HEK293 (cell line): ENCODE measurements at regions not wholly inside any gene's neighbourhood (a gene's known extent, or its start where the extent isn't known, plus 50 kb on each side); places are given as distances from the start of the nearest gene placed in this dataset.
A peak's percentile ranks its signal among the peaks of the same experiment; 100 is the strongest.

Experiments
- BCL11B ChIP-seq: fragments of 450-650 bp; formaldehyde crosslinking; IDR thresholded peaks from 2 replicates; pipeline ENCODE4 v1.5.1; 2016; ENCODE audit warnings: low read depth, missing biosample characterization, missing genetic modification characterization
- GLIS2 ChIP-seq: fragments of 450-650 bp; formaldehyde crosslinking; IDR thresholded peaks from 2 replicates; pipeline ENCODE4 v1.5.1; 2016; ENCODE audit warnings: missing biosample characterization, missing genetic modification characterization
- MYNN ChIP-seq: fragments of 450-650 bp; formaldehyde crosslinking; IDR thresholded peaks from 2 replicates; pipeline ENCODE4 v1.5.1; 2016; ENCODE audit warnings: missing biosample characterization, missing genetic modification characterization, borderline replicate concordance
- OVOL3 ChIP-seq: fragments of 450-650 bp; formaldehyde crosslinking; IDR thresholded peaks from 2 replicates; pipeline ENCODE4 v1.5.1; 2016; ENCODE audit warnings: missing biosample characterization, missing genetic modification characterization
- ZBTB1 ChIP-seq: fragments of 450-650 bp; formaldehyde crosslinking; IDR thresholded peaks from 2 replicates; pipeline ENCODE4 v1.5.1; 2016; ENCODE audit warnings: missing biosample characterization, missing genetic modification characterization
- ZBTB21 ChIP-seq: fragments of 450-650 bp; formaldehyde crosslinking; IDR thresholded peaks from 2 replicates; pipeline ENCODE4 v1.5.1; 2017; ENCODE audit warnings: missing biosample characterization, missing genetic modification characterization
- ZBTB48 ChIP-seq: fragments of 450-650 bp; formaldehyde crosslinking; IDR thresholded peaks from 2 replicates; pipeline ENCODE4 v1.5.1; 2016; ENCODE audit warnings: missing biosample characterization, missing genetic modification characterization
- ZEB2 ChIP-seq: fragments of 450-650 bp; formaldehyde crosslinking; IDR thresholded peaks from 2 replicates; pipeline ENCODE4 v1.5.1; 2016; ENCODE audit warnings: missing biosample characterization, missing genetic modification characterization
- ZNF10 ChIP-seq: fragments of 450-650 bp; formaldehyde crosslinking; IDR thresholded peaks from 2 replicates; pipeline ENCODE4 v1.5.1; 2017; ENCODE audit warnings: missing biosample characterization, missing genetic modification characterization
- ZNF132 ChIP-seq: fragments of 450-650 bp; formaldehyde crosslinking; IDR thresholded peaks from 2 replicates; pipeline ENCODE4 v1.5.1; 2017; ENCODE audit warnings: missing biosample characterization, missing genetic modification characterization, borderline replicate concordance
- ZNF184 ChIP-seq: fragments of 450-650 bp; IDR thresholded peaks from 2 replicates; pipeline ENCODE4 v1.5.1; 2018; ENCODE audit warnings: missing biosample characterization, mild to moderate bottlenecking, missing genetic modification characterization
- ZNF19 ChIP-seq: fragments of 450-650 bp; formaldehyde crosslinking; IDR thresholded peaks from 2 replicates; pipeline ENCODE4; 2016; ENCODE audit warnings: missing biosample characterization, missing genetic modification characterization, low read depth
- ZNF221 ChIP-seq: fragments of 450-650 bp; formaldehyde crosslinking; IDR thresholded peaks from 2 replicates; pipeline ENCODE4 v1.5.1; 2017; ENCODE audit warnings: missing biosample characterization, missing genetic modification characterization, borderline replicate concordance
- ZNF266 ChIP-seq: fragments of 450-650 bp; formaldehyde crosslinking; IDR thresholded peaks from 2 replicates; pipeline ENCODE4 v1.5.1; 2016; ENCODE audit warnings: missing biosample characterization, missing genetic modification characterization, low read depth
- ZNF37A ChIP-seq: fragments of 450-650 bp; IDR thresholded peaks from 2 replicates; pipeline ENCODE4 v1.5.1; 2018; ENCODE audit warnings: missing biosample characterization, missing genetic modification characterization
- ZNF391 ChIP-seq: fragments of 450-650 bp; formaldehyde crosslinking; IDR thresholded peaks from 2 replicates; pipeline ENCODE4 v1.5.1; 2016; ENCODE audit warnings: low read depth, missing biosample characterization, missing genetic modification characterization, borderline replicate concordance
- ZNF394 ChIP-seq: fragments of 450-650 bp; formaldehyde crosslinking; IDR thresholded peaks from 2 replicates; pipeline ENCODE4 v1.5.1; 2016; ENCODE audit warnings: missing biosample characterization, missing genetic modification characterization, mild to moderate bottlenecking, moderate library complexity, borderline replicate concordance
- ZNF398 ChIP-seq: fragments of 450-650 bp; formaldehyde crosslinking; IDR thresholded peaks from 2 replicates; pipeline ENCODE4 v1.5.1; 2017; ENCODE audit warnings: missing biosample characterization, missing genetic modification characterization
- ZNF449 ChIP-seq: fragments of 450-650 bp; formaldehyde crosslinking; IDR thresholded peaks from 2 replicates; pipeline ENCODE4 v1.5.1; 2017; ENCODE audit warnings: missing biosample characterization, mild to moderate bottlenecking, missing genetic modification characterization, moderate library complexity
- ZNF544 ChIP-seq: fragments of 450-650 bp; formaldehyde crosslinking; IDR thresholded peaks from 2 replicates; pipeline ENCODE4 v1.5.0; 2017; ENCODE audit warnings: missing biosample characterization, missing genetic modification characterization
- ZNF548 ChIP-seq: fragments of 450-650 bp; formaldehyde crosslinking; IDR thresholded peaks from 2 replicates; pipeline ENCODE4 v1.5.1; 2016; ENCODE audit warnings: missing biosample characterization, missing genetic modification characterization
- ZNF549 ChIP-seq: fragments of 450-650 bp; IDR thresholded peaks from 2 replicates; pipeline ENCODE4 v1.5.1; 2018; ENCODE audit warnings: missing biosample characterization, missing genetic modification characterization, mild to moderate bottlenecking, inconsistent platforms, moderate library complexity
- ZNF558 ChIP-seq: fragments of 450-650 bp; formaldehyde crosslinking; IDR thresholded peaks from 2 replicates; pipeline ENCODE4 v1.5.1; 2016; ENCODE audit warnings: missing biosample characterization, missing genetic modification characterization
- ZNF660 ChIP-seq: fragments of 450-650 bp; IDR thresholded peaks from 2 replicates; pipeline ENCODE4 v1.5.1; 2018; ENCODE audit warnings: missing biosample characterization, mild to moderate bottlenecking, missing genetic modification characterization
- ZNF664 ChIP-seq: fragments of 450-650 bp; formaldehyde crosslinking; IDR thresholded peaks from 2 replicates; pipeline ENCODE4 v1.5.1; 2016; ENCODE audit warnings: missing biosample characterization, missing genetic modification characterization
- ZNF677 ChIP-seq: fragments of 450-650 bp; IDR thresholded peaks from 2 replicates; pipeline ENCODE4 v1.5.0; 2018; ENCODE audit warnings: missing biosample characterization, mild to moderate bottlenecking, missing genetic modification characterization, moderate library complexity
- TF ChIP-seq, protein P1 (sequence below): fragments of 450-650 bp; formaldehyde crosslinking; IDR thresholded peaks from 2 replicates; pipeline ENCODE4 v1.5.1; 2016; ENCODE audit warnings: missing biosample characterization, missing genetic modification characterization, borderline replicate concordance
- TF ChIP-seq, protein P2 (sequence below): fragments of 450-650 bp; formaldehyde crosslinking; IDR thresholded peaks from 2 replicates; pipeline ENCODE4 v1.5.1; 2016; ENCODE audit warnings: missing biosample characterization, missing genetic modification characterization, low read depth
- TF ChIP-seq, protein P3 (sequence below): fragments of 450-650 bp; formaldehyde crosslinking; IDR thresholded peaks from 2 replicates; pipeline ENCODE4 v1.5.0; 2017; ENCODE audit warnings: missing biosample characterization, missing genetic modification characterization, borderline replicate concordance

DNA sequence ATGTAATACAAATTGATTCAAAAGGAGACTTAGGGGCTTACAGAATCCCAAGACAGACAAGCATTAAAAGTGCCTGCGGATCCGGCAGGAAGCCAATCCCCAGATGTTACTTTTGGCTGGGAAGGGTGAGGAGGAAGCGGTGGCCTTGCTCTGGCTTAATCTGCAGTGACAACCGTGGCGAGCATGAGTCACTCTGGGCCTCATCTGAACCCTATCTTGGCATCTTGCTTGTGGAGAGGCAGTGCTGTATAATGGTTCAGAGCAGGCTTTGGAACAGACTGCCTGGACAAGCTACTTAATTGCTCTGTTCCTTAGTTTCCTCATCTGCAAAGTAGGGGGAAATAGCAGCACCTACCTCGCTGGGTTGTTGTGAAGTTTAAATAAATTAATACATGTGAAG, 74.1 kb downstream of the XCL2 start (continued):
- TF ChIP-seq, protein P1, sequence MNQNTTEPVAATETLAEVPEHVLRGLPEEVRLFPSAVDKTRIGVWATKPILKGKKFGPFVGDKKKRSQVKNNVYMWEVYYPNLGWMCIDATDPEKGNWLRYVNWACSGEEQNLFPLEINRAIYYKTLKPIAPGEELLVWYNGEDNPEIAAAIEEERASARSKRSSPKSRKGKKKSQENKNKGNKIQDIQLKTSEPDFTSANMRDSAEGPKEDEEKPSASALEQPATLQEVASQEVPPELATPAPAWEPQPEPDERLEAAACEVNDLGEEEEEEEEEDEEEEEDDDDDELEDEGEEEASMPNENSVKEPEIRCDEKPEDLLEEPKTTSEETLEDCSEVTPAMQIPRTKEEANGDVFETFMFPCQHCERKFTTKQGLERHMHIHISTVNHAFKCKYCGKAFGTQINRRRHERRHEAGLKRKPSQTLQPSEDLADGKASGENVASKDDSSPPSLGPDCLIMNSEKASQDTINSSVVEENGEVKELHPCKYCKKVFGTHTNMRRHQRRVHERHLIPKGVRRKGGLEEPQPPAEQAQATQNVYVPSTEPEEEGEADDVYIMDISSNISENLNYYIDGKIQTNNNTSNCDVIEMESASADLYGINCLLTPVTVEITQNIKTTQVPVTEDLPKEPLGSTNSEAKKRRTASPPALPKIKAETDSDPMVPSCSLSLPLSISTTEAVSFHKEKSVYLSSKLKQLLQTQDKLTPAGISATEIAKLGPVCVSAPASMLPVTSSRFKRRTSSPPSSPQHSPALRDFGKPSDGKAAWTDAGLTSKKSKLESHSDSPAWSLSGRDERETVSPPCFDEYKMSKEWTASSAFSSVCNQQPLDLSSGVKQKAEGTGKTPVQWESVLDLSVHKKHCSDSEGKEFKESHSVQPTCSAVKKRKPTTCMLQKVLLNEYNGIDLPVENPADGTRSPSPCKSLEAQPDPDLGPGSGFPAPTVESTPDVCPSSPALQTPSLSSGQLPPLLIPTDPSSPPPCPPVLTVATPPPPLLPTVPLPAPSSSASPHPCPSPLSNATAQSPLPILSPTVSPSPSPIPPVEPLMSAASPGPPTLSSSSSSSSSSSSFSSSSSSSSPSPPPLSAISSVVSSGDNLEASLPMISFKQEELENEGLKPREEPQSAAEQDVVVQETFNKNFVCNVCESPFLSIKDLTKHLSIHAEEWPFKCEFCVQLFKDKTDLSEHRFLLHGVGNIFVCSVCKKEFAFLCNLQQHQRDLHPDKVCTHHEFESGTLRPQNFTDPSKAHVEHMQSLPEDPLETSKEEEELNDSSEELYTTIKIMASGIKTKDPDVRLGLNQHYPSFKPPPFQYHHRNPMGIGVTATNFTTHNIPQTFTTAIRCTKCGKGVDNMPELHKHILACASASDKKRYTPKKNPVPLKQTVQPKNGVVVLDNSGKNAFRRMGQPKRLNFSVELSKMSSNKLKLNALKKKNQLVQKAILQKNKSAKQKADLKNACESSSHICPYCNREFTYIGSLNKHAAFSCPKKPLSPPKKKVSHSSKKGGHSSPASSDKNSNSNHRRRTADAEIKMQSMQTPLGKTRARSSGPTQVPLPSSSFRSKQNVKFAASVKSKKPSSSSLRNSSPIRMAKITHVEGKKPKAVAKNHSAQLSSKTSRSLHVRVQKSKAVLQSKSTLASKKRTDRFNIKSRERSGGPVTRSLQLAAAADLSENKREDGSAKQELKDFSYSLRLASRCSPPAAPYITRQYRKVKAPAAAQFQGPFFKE (tag by site-specific recombination): no peak
- TF ChIP-seq ZNF677 (tag by site-specific recombination) (no peak), ZEB2 (tag by site-specific recombination) (peak; percentile 55; the same call in 1 of the 2 replicates), ZBTB21 (tag by site-specific recombination) (no peak), ZNF391 (tag by site-specific recombination) (no peak), ZNF558 (tag by site-specific recombination) (no peak), MYNN (no peak), ZNF132 (no peak), ZNF184 (tag by site-specific recombination) (peak; percentile 84), OVOL3 (tag by site-specific recombination) (no peak), ZNF664 (tag by site-specific recombination) (no peak), ZNF449 (tag by site-specific recombination) (no peak), ZNF544 (no peak), ZNF549 (no peak), ZNF398 (tag by site-specific recombination) (no peak), ZNF548 (tag by site-specific recombination) (no peak), ZNF37A (tag by site-specific recombination) (no peak), ZNF221 (tag by site-specific recombination) (no peak), ZNF19 (tag by site-specific recombination) (no peak), ZNF10 (no peak), GLIS2 (no peak), ZNF660 (peak; percentile 61; the same call in 1 of the 2 replicates), ZBTB48 (tag by site-specific recombination) (peak; percentile 29; the same call in 1 of the 2 replicates), ZBTB1 (tag by site-specific recombination) (no peak), BCL11B (no peak), ZNF266 (no peak), ZNF394 (tag by site-specific recombination) (peak; percentile 29; the same call in 1 of the 2 replicates)
- TF ChIP-seq, protein P2, sequence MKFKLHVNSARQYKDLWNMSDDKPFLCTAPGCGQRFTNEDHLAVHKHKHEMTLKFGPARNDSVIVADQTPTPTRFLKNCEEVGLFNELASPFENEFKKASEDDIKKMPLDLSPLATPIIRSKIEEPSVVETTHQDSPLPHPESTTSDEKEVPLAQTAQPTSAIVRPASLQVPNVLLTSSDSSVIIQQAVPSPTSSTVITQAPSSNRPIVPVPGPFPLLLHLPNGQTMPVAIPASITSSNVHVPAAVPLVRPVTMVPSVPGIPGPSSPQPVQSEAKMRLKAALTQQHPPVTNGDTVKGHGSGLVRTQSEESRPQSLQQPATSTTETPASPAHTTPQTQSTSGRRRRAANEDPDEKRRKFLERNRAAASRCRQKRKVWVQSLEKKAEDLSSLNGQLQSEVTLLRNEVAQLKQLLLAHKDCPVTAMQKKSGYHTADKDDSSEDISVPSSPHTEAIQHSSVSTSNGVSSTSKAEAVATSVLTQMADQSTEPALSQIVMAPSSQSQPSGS (tag by site-specific recombination): no peak
- TF ChIP-seq, protein P3, sequence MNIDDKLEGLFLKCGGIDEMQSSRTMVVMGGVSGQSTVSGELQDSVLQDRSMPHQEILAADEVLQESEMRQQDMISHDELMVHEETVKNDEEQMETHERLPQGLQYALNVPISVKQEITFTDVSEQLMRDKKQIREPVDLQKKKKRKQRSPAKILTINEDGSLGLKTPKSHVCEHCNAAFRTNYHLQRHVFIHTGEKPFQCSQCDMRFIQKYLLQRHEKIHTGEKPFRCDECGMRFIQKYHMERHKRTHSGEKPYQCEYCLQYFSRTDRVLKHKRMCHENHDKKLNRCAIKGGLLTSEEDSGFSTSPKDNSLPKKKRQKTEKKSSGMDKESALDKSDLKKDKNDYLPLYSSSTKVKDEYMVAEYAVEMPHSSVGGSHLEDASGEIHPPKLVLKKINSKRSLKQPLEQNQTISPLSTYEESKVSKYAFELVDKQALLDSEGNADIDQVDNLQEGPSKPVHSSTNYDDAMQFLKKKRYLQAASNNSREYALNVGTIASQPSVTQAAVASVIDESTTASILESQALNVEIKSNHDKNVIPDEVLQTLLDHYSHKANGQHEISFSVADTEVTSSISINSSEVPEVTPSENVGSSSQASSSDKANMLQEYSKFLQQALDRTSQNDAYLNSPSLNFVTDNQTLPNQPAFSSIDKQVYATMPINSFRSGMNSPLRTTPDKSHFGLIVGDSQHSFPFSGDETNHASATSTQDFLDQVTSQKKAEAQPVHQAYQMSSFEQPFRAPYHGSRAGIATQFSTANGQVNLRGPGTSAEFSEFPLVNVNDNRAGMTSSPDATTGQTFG: no peak
